ENCODE measurements at regions not wholly inside any gene's neighbourhood (a gene's known extent, or its start where the extent isn't known, plus 50 kb on each side); places are given as distances from the start of the nearest gene placed in this dataset.

DNA sequence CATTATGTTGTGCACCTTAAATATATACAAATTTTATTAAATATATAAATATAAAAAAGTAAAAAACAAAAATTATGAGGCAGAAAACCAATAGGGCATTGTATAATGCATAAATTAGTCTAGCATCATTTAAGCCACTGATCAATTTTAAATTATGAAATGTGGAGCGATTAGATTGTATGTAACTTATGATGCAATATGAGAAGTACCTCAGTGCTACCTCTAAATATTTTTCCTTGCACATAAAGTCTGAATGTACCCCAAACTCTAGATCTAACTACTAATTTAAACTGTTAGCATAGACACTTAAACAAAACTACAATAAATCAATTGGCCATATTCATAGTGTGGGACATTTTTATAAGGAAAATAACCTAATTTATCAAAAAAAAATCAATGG, 1178.5 kb upstream of the MIR17HG start:
- DNase-seq (ENCODE audit: low read depth): no peak
- TF ChIP-seq, protein P1, sequence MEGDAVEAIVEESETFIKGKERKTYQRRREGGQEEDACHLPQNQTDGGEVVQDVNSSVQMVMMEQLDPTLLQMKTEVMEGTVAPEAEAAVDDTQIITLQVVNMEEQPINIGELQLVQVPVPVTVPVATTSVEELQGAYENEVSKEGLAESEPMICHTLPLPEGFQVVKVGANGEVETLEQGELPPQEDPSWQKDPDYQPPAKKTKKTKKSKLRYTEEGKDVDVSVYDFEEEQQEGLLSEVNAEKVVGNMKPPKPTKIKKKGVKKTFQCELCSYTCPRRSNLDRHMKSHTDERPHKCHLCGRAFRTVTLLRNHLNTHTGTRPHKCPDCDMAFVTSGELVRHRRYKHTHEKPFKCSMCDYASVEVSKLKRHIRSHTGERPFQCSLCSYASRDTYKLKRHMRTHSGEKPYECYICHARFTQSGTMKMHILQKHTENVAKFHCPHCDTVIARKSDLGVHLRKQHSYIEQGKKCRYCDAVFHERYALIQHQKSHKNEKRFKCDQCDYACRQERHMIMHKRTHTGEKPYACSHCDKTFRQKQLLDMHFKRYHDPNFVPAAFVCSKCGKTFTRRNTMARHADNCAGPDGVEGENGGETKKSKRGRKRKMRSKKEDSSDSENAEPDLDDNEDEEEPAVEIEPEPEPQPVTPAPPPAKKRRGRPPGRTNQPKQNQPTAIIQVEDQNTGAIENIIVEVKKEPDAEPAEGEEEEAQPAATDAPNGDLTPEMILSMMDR (conservative IDR thresholded peaks at IDR 0.05; ENCODE audit: low read depth, low read length): no peak
- H3K4me3 ChIP-seq (ENCODE audit: low read depth, low read length): no peak overlapping the region

DNA sequence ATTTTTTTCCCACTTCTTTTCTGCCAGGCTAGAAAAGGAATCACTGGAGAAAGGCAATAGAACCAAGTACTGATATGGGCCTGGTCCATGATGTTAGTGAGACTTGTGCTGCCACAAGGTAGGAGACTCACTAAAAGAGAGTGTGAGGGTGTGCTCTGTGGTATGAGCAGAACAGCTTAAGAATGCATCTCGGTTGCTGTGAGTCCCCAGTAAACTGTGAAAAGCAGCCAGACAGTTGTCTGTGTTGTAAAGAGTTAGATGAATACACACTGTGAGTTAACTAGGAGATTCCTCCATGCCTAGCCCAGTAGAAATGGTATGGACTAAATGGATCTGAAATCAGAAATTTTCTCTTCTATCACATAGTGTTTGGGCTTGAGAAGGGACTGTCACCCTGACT, 1177.3 kb upstream of the MIR17HG start:
- H3K4me3 ChIP-seq (ENCODE audit: low read depth, low read length): no peak overlapping the region
- TF ChIP-seq, protein P1 (conservative IDR thresholded peaks at IDR 0.05; ENCODE audit: low read depth, low read length): no peak
- no peak for DNase-seq (ENCODE audit: low read depth)

DNA sequence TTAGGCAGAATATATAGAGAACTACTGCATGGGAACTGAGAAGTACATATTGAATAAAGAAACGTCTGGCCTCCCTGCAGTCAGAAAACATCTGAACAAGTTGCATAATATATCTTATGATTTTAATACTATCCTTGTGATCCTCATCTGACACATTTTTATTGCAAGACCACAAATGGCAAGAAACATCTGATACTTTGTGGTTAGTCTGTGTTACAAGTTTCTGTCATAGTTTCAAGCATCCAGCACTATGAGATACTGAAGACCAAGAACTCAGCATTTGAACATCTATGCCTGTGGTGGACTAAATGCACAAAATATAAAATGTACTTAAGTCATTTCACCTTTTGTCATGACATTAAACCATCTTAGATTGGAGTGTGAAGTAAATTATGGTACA, 1175.8 kb upstream of the MIR17HG start:
- no peak for DNase-seq (ENCODE audit: low read depth)
- H3K4me3 ChIP-seq (ENCODE audit: low read depth, low read length): no peak overlapping the region
- TF ChIP-seq, protein P1 (conservative IDR thresholded peaks at IDR 0.05; ENCODE audit: low read depth, low read length): no peak

DNA sequence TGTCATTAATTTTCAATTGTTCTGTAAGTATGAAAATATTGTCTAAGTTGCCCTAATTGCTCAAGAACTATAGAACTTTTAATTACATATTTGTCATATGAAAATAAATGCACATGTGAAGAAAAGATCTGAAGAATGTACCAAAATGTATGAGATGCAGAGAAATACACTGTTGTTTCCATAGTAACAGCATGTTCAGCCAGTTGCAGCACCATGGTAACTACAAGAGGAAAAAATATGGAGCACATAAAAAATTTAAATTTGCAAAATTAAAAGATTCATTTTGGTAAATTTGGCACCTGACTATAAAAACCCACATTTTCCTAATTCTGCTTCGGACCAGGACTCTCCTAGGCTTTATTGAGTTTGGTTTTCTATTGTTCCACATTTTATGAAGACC, 1170.0 kb upstream of the MIR17HG start:
- no peak for DNase-seq (ENCODE audit: low read depth)
- TF ChIP-seq, protein P1 (conservative IDR thresholded peaks at IDR 0.05; ENCODE audit: low read depth, low read length): no peak
- no peak overlapping the region for H3K4me3 ChIP-seq (ENCODE audit: low read depth, low read length)

DNA sequence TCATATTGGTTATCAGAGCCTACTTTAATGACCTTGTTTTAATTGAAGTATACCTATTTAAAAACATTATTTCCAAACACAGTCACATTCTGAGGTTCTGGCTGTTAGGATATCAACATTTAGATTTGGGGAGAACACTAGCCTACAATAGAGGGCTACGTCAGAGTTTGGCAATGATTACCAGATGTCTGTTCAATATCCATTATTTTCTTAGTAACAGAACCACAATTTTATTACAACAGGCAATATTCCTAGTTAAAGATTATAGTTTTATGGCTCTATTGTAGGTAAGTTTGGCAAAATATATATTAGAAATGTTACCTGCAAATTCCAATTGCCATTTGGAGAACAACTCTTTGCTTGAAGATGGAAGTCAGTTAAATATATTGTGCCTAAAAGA, 1163.1 kb upstream of the MIR17HG start:
- H3K4me3 ChIP-seq (ENCODE audit: low read depth, low read length): no peak overlapping the region
- no peak for DNase-seq (ENCODE audit: low read depth)
- TF ChIP-seq, protein P1 (conservative IDR thresholded peaks at IDR 0.05; ENCODE audit: low read depth, low read length): no peak

DNA sequence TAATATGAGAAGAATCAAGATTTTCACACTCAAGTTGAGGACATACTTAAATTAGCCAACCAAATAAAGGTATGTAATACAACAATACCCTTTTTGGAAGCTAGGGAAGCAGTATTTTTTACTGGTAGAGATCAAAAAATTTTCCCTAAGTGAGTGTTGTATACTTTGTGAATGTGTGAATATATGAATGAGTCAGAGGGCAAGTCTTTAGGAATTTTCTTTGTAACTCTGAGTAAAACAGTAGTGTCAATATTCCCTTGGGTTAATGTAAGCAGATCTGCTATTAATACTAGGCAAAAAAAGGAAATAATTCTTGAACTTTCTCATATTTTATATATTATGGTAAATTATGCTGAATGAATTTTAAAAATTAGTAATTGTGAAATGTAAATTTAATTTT, 1161.8 kb upstream of the MIR17HG start:
- TF ChIP-seq, protein P1 (conservative IDR thresholded peaks at IDR 0.05; ENCODE audit: low read depth, low read length): no peak

DNA sequence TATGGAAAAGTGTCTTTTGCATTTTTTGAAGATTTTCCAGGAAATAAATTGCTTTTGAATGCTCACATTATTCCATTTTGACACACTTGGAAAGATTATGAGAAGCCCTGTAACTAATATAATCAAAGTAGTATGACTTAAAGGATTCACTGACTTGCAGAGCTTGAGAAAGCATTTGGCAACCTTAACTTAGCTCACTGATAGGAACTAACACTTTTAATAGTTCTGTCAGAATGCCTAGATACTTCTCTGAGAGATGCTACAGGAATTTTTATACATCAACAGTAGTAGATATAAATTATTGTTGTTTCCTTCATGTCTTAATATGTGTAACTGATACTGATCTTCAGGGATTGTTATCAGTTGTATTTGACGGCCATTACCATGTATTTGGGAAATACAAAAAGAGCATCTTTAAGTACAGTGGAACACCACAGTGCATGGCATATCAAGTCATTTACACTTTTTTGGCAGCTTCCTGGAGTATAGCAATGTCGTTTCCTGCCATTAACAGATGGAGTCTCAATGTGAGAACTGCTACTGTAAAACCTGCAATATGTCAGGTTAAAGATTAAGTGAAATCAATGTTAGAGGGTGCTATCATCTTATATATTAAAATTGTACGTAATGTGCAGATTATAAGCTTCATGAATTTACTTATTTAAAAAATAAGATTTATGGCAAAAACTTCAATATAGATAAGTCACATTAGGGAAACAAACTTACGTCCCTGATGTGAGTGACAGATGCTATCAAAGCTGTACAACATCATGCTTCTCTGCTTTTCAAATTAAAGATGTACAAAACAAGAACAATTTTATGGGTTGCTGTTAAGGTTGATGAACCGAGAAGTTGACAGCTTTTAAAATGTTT, 1159.8 kb upstream of the MIR17HG start:
- no peak for DNase-seq (ENCODE audit: low read depth)
- TF ChIP-seq, protein P1 (conservative IDR thresholded peaks at IDR 0.05; ENCODE audit: low read depth, low read length): no peak
- H3K4me3 ChIP-seq (ENCODE audit: low read depth, low read length): no peak overlapping the region

More for the DNA sequence above, 1161.8 kb upstream of the MIR17HG start:
- DNase-seq (ENCODE audit: low read depth): no peak
- H3K4me3 ChIP-seq (ENCODE audit: low read depth, low read length): no peak overlapping the region

Data from epithelial cell of proximal tubule (primary cell).